AG10803 (cell line): ENCODE measurements at regions not wholly inside any gene's neighbourhood (a gene's known extent, or its start where the extent isn't known, plus 50 kb on each side); places are given as distances from the start of the nearest gene placed in this dataset.
A peak's percentile ranks its signal among the peaks of the same experiment; 100 is the strongest.

Experiments used
- DNase-seq: peaks from one replicate; pipeline ENCODE4 v3.0.0; 2010; ENCODE audit warnings: low read depth
- H3K4me3 ChIP-seq: 2 replicates; pipeline ENCODE4 v1.5.1; 2011; ENCODE audit warnings: mild to moderate bottlenecking, low read length, control low read depth
- CTCF ChIP-seq: conservative IDR thresholded peaks from 2 replicates; pipeline ENCODE4 v1.5.1; 2011; ENCODE audit warnings: mild to moderate bottlenecking, low read length, control low read depth, inconsistent platforms

- H3K4me3 ChIP-seq = no peak overlapping the region
- DNase-seq = no peak
These were observed 152.7 kb upstream of the GSE1 start for GRCh38 chr16:85460252-85461021.

GRCh38 chr16:85461022-85461813, 151.9 kb upstream of the GSE1 start:
- no peak overlapping the region for H3K4me3 ChIP-seq
- TF ChIP-seq CTCF = no peak; the same call in 1 of the 2 replicates
- DNase-seq = peak; percentile 61

More at GRCh38 chr16:85460252-85461021, 152.7 kb upstream of the GSE1 start:
- no peak for TF ChIP-seq CTCF

DNA sequence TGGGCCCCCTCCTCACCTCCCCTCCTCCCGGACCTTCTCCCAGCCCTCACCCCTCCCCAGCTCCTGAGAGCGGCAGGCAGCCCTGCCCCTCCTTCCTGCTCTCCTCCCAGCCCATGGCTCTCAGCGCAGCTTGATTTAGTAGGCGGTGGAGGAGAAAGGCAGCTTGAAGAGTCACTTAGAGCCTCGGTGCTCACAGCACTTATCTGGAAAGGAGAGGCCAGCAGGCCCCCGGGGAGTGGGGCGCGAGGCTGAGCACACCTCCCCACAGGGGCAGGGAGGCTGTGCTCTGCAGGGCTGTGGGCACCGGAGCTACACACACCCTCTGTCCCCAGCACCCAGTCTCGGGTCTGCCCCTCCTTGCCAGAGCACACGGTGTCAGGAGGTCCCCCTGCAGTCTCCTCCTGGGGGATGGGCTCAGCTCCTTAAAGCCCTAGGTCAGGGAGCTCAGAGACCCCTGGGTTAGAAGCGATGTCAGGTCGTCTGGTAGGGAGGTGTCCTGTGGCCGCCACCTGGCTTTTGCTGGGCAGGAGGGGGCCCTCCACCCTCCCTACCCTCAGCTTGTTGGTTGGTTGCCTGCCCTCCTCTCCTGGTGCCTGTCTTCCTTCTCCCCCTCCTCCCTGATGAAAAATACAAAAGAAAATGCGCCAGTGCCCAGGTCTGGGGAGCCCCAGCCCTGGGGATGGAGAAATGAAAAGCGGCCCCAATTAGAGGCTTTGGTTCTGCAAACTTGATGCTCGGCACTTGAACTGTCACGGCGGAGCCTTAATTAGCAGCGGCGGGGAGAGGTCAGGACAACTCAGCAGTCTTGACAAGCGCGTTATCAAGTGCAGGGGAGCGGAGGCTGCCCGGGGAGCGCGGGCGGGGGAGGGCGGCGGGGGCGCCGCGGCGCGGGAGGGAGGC, 151.1 kb upstream of the GSE1 start:
- peak; percentile 39 for DNase-seq
- peak overlapping the region; percentile 20 for H3K4me3 ChIP-seq
- TF ChIP-seq CTCF = no peak

GRCh38 chr16:85462714-85463611, 150.2 kb upstream of the GSE1 start:
- no peak overlapping the region for H3K4me3 ChIP-seq
- DNase-seq = no peak
- no peak for TF ChIP-seq CTCF

DNA sequence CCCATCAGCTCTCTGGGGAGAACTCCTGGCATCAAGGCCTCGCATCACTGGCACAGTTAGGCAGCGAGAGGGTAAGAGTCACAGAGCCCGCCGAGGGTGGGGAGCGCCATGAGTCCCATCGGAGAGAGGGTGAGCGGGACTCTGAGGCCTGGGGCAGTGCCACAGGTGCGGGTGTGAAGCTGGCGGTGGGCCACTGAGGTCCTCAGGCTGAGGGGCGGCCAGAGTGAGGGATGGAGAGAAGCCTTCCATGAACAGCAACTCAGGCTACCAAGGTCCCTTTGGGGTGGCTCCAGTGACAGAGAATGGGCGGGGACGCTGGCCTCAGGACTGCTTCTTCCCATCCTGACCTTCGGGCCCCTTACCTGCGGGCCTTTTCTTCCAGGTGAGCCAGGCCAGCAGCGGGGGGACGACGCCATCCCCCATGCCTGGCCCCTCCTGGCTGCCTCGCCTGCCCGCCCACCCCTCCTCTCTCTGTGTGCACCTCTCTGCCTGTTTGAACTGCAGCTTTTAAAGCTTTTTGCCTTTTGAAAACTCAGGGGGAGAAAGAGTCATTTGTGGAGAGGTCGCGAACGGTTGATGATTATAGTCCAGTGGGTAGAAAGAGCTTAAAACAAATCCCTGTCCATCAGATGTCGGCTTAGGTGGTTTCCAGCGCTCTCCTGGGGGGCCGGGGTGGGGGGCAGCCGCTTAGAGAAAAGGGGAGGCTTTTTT, 149.3 kb upstream of the GSE1 start:
- H3K4me3 ChIP-seq = no peak overlapping the region
- DNase-seq = no peak
- TF ChIP-seq CTCF = no peak
